K562 (cell line): ENCODE measurements at regions not wholly inside any gene's neighbourhood (a gene's known extent, or its start where the extent isn't known, plus 50 kb on each side); places are given as distances from the start of the nearest gene placed in this dataset.
A peak's percentile ranks its signal among the peaks of the same experiment; 100 is the strongest.

ENCODE experiments used
- ATAC-seq: fragments of 200-7000 bp; cut with Tn5 transposase; 3 replicates; pipeline ENCODE4 v1.9.1; 2020; ENCODE audit warnings: moderate library complexity
- BruUV-seq: library from RNA; stranded (reverse); fragments of 400-500 nt; replicated peaks from 2 replicates; lab custom pipeline; 2021; lab: Mats Ljungman, UMichigan
- CTCF ChIA-PET: fragments of 300-600 bp; formaldehyde crosslinking; extraction: SDS; loops from one replicate; lab custom pipeline; 2021; ENCODE audit warnings: low intra/inter-chr PET ratio; lab: Yijun Ruan, JAX
- POLR2A ChIA-PET: fragments of 300-600, 350-650 bp; sonication (Branson Sonifier 250); formaldehyde crosslinking; extraction: SDS; loops from one replicate; lab custom pipeline; 2021; ENCODE audit warnings: antibody characterized with exemption, inconsistent platforms; lab: Yijun Ruan, JAX
- DNase-seq, 4 experiments: peaks; one replicate each; pipeline versions ENCODE4 v3.0.0 to v3.0.0-alpha.2; 2011 to 2018; ENCODE audit warnings: low spot score in 3 of 4, mixed read lengths in 3 of 4; ENCODE audit errors: extremely low read depth in 1 of 4
- FAIRE-seq: peaks from 2 replicates; lab custom pipeline; 2011; peaks lifted over from hg19 to GRCh38; lab: Jason Lieb, UNC
- H2AFZ ChIP-seq: 2 replicates; pipeline ENCODE4 v1.6.0; 2011; ENCODE audit warnings: low read depth, low read length, control low read depth, inconsistent platforms
- H3K27ac ChIP-seq: fragments of 200-600 bp; 3 replicates; pipeline ENCODE4 v1.8.0; 2011; ENCODE audit warnings: low read depth, mild to moderate bottlenecking, control low read depth, inconsistent platforms, low read length, moderate library complexity, mixed read lengths; ENCODE audit errors: extremely low read depth
- H3K27me3 ChIP-seq, 2 experiments: fragments of 300-600 bp in 1 of 2; 2 replicates in 1 of 2; 3 replicates in 1 of 2; pipeline versions ENCODE4 v1.6.0 to v1.8.0; 2011; ENCODE audit warnings: inconsistent platforms in 2 of 2, low read length in 2 of 2, mild to moderate bottlenecking in 1 of 2, mixed read lengths in 1 of 2, moderate library complexity in 1 of 2; ENCODE audit not compliant: control insufficient read depth in 2 of 2, insufficient read depth in 2 of 2
- H3K36me3 ChIP-seq: fragments of 300-600 bp; 3 replicates; pipeline ENCODE4 v1.8.0; 2011; ENCODE audit warnings: mild to moderate bottlenecking, low read length, inconsistent platforms; ENCODE audit not compliant: control insufficient read depth, insufficient read depth
- H3K4me1 ChIP-seq, 2 experiments: fragments of 200-600 bp in 1 of 2; replicated peaks in 1 of 2; 2 replicates in 1 of 2; 3 replicates in 1 of 2; pipeline versions ENCODE4 v1.5.1 to v1.8.0; 2011; ENCODE audit warnings: inconsistent platforms in 2 of 2, low read length in 2 of 2, mild to moderate bottlenecking in 1 of 2, mixed read lengths in 1 of 2, moderate library complexity in 1 of 2; ENCODE audit not compliant: control insufficient read depth in 2 of 2, insufficient read depth in 2 of 2
- H3K4me2 ChIP-seq: 2 replicates; pipeline ENCODE4 v1.6.1; 2011; ENCODE audit warnings: low read length, control low read depth, inconsistent platforms, mixed read lengths; ENCODE audit not compliant: insufficient read depth
- H3K4me3 ChIP-seq: fragments of 200-600 bp; sonication (generic), shearing (Covaris generic); 2 replicates; pipeline ENCODE4 v1.5.1; 2016; ENCODE audit warnings: control low read depth, inconsistent platforms
- H3K79me2 ChIP-seq: fragments of 200-600 bp; 3 replicates; pipeline ENCODE4 v1.8.0; 2011; ENCODE audit warnings: low read length, inconsistent platforms; ENCODE audit not compliant: control insufficient read depth, insufficient read depth
- H3K9ac ChIP-seq, 2 experiments: 2 replicates each; pipeline versions ENCODE4 v1.6.0 to v1.6.1; 2011; ENCODE audit warnings: low read depth in 2 of 2, low read length in 2 of 2, control low read depth in 1 of 2, inconsistent platforms in 1 of 2, mild to moderate bottlenecking in 1 of 2, mixed read lengths in 1 of 2; ENCODE audit not compliant: insufficient read depth in 1 of 2
- H3K9me1 ChIP-seq: one replicate; pipeline ENCODE4 v1.6.0; 2011; ENCODE audit warnings: inconsistent platforms, mild to moderate bottlenecking, low read length, moderate library complexity; ENCODE audit not compliant: control insufficient read depth, insufficient read depth
- H3K9me3 ChIP-seq: replicated peaks from 2 replicates; pipeline ENCODE4 v1.5.1; 2011; ENCODE audit warnings: low read depth, low read length, inconsistent platforms; ENCODE audit not compliant: control insufficient read depth, insufficient read depth
- H4K20me1 ChIP-seq: replicated peaks from 2 replicates; pipeline ENCODE4 v1.6.1; 2011; ENCODE audit warnings: low read length, inconsistent platforms, mixed read lengths; ENCODE audit not compliant: control insufficient read depth, insufficient read depth
- DDX20 ChIP-seq: fragments of 450-650 bp; IDR thresholded peaks from 2 replicates; pipeline ENCODE4 v1.6.1; 2016; ENCODE audit warnings: missing genetic modification characterization, low read depth, mild to moderate bottlenecking, missing compliant biosample characterization, moderate library complexity
- FOSL1 ChIP-seq: fragments of 200-800 bp; sonication (Bioruptor generic); conservative IDR thresholded peaks from 2 replicates; pipeline ENCODE4 v1.6.1; 2016; ENCODE audit warnings: missing genetic modification characterization, missing compliant biosample characterization
- HINFP ChIP-seq: fragments of 450-650 bp; conservative IDR thresholded peaks from 2 replicates; pipeline ENCODE4 v1.6.1; 2016; ENCODE audit warnings: missing genetic modification characterization, low read depth, mild to moderate bottlenecking, control low read depth, missing compliant biosample characterization
- KHSRP ChIP-seq: fragments of 450-650 bp; IDR thresholded peaks from 2 replicates; pipeline ENCODE4 v1.6.1; 2017
- MNT ChIP-seq, 2 experiments: fragments of 450-650 bp; conservative IDR thresholded peaks; 2 replicates each; pipeline ENCODE4 v1.6.1; 2017; ENCODE audit warnings: mild to moderate bottlenecking in 2 of 2, moderate library complexity in 2 of 2
- NR4A1 ChIP-seq, 2 experiments: fragments of 250-450 bp in 1 of 2; fragments of 450-650 bp in 1 of 2; sonication (Bioruptor Pico) in 1 of 2; IDR thresholded peaks; 2 replicates each; pipeline versions ENCODE4 v1.4.0 to v1.6.1; 2016 to 2020; ENCODE audit warnings: mild to moderate bottlenecking in 2 of 2, missing compliant biosample characterization in 1 of 2, missing genetic modification characterization in 1 of 2, moderate library complexity in 1 of 2
- PTTG1 ChIP-seq: fragments of 450-650 bp; IDR thresholded peaks from 2 replicates; pipeline ENCODE4 v1.6.1; 2016; ENCODE audit warnings: low read depth, mild to moderate bottlenecking, missing genetic modification characterization, missing compliant biosample characterization
- RBM14 ChIP-seq: fragments of 200-400 bp; formaldehyde crosslinking; IDR thresholded peaks from 2 replicates; pipeline ENCODE4 v1.6.1; 2018; ENCODE audit warnings: low read depth, mild to moderate bottlenecking, low read length, moderate library complexity, borderline replicate concordance; ENCODE audit not compliant: insufficient read depth
- TFAP4 ChIP-seq: sonication (generic); formaldehyde crosslinking; IDR thresholded peaks from 2 replicates; pipeline ENCODE4 v1.8.0; 2022; ENCODE audit warnings: missing genetic modification reagents, mild to moderate bottlenecking, moderate library complexity, borderline replicate concordance
- ZNF512 ChIP-seq: IDR thresholded peaks from 2 replicates; pipeline ENCODE4 v1.6.1; 2016; ENCODE audit warnings: missing genetic modification characterization, missing compliant biosample characterization
- ZNF778 ChIP-seq: fragments of 450-650 bp; formaldehyde crosslinking; IDR thresholded peaks from 2 replicates; pipeline ENCODE4 v1.4.0; 2020; ENCODE audit warnings: mild to moderate bottlenecking, moderate library complexity
- WGBS: fragments of 100-300 bp; shearing (Covaris generic); methylation state at CpG from one replicate; pipeline ENCODE4 v1.1.6; 2016; ENCODE audit warnings: low coverage, mixed read lengths; ENCODE audit not compliant: insufficient coverage; ENCODE audit errors: missing lambda C conversion rate; 5-methylcytosine and 5-hydroxymethylcytosine counted together
- in situ Hi-C: fragments of 300-500 bp; cut with MboI; formaldehyde crosslinking; loops from 4 replicates; pipeline ENCODE4 v1.15.0; 2018; ENCODE audit warnings: inconsistent platforms, mixed read lengths
- intact Hi-C: fragments of 100-400 bp; cut with micrococcal nuclease; formaldehyde crosslinking; loops from 2 replicates; pipeline ENCODE4 v1.14.2; 2022

- no TSS peak for BruUV-seq
- H3K36me3 ChIP-seq: no peaks in the 10 kb centered on the region
- ChIA-PET POLR2A (interaction anchor here (0.6 to 1.5 kb wide), 2 partner anchors 9 to 11 kb away, joined by 3 to 6 read pairs; no protein-coding TSS in a partner anchor), CTCF (no interaction called here)
- H3K4me1 ChIP-seq: no peaks in the 10 kb centered on the region
- DNase-seq (no peak), ATAC-seq (no peak), FAIRE-seq (no peak)
- no peak overlapping the region for H3K27ac ChIP-seq
- H3K9me1 ChIP-seq: no peaks in the 10 kb centered on the region
- H3K9me3 ChIP-seq: no peaks in the 10 kb centered on the region
- H3K9ac ChIP-seq: no peak overlapping the region
- H3K27me3 ChIP-seq: peaks cover 18 to 21% of the 10 kb centered on the region in 2 experiments; a peak in 4 of 5 replicates
- H3K4me3 ChIP-seq: no peak overlapping the region
- 3% methylated on average over 4 of the region's 4 CpGs for WGBS
- intact Hi-C loops: no loop called here
- no peaks in the 10 kb centered on the region for H4K20me1 ChIP-seq
- in situ Hi-C loops: no loop called here
- H3K4me2 ChIP-seq: no peak overlapping the region
- no peaks in the 10 kb centered on the region for H3K79me2 ChIP-seq
- 0 out of 2 replicates have a peak overlapping the region, but pooled peaks have one; percentile 9 for H2AFZ ChIP-seq
- no peak for TF ChIP-seq TFAP4 (CRISPR knock-in tag)
- TF ChIP-seq FOSL1 (tag): no peak
- TF ChIP-seq ZNF512 (tag): no peak
- TF ChIP-seq RBM14: no peak
- TF ChIP-seq PTTG1 (tag): no peak
- 0 out of 4 replicates have a peak, but pooled peaks of 1 of the 2 experiments have one; percentile 13 for TF ChIP-seq MNT (conservative IDR thresholded peaks at IDR 0.05)
- no peak for TF ChIP-seq DDX20 (tag)
- TF ChIP-seq HINFP (tag): no peak
- TF ChIP-seq NR4A1 (CRISPR knock-in tag; IDR thresholded peaks at IDR 0.05): no peak
- TF ChIP-seq NR4A1 (tag; IDR thresholded peaks at IDR 0.05): no peak
- no peak for TF ChIP-seq KHSRP
- TF ChIP-seq ZNF778 (CRISPR knock-in tag): no peak
These were observed 67.2 kb upstream of the LRPPRC start for GRCh38 chr2:44063033-44063432.
